ENCODE measurements at regions not wholly inside any gene's neighbourhood (a gene's known extent, or its start where the extent isn't known, plus 50 kb on each side); places are given as distances from the start of the nearest gene placed in this dataset.

- no peaks in the 10 kb centered on the region for H3K9me2 ChIP-seq (replicated peaks; ENCODE audit: low read depth, low read length)
- no peak for TF ChIP-seq EZH2phosphoT487 (IDR thresholded peaks at IDR 0.05; ENCODE audit: borderline replicate concordance)
- TF ChIP-seq, protein P1, sequence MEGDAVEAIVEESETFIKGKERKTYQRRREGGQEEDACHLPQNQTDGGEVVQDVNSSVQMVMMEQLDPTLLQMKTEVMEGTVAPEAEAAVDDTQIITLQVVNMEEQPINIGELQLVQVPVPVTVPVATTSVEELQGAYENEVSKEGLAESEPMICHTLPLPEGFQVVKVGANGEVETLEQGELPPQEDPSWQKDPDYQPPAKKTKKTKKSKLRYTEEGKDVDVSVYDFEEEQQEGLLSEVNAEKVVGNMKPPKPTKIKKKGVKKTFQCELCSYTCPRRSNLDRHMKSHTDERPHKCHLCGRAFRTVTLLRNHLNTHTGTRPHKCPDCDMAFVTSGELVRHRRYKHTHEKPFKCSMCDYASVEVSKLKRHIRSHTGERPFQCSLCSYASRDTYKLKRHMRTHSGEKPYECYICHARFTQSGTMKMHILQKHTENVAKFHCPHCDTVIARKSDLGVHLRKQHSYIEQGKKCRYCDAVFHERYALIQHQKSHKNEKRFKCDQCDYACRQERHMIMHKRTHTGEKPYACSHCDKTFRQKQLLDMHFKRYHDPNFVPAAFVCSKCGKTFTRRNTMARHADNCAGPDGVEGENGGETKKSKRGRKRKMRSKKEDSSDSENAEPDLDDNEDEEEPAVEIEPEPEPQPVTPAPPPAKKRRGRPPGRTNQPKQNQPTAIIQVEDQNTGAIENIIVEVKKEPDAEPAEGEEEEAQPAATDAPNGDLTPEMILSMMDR (conservative IDR thresholded peaks at IDR 0.05; ENCODE audit: low read length): no peak
- H3K36me3 ChIP-seq (ENCODE audit: insufficient read depth, low read length): no peaks in the 10 kb centered on the region
- H3K4me2 ChIP-seq (ENCODE audit: low read depth, low read length, poor library complexity, severe bottlenecking): no peak overlapping the region
- no peaks in the 10 kb centered on the region for H3K4me1 ChIP-seq (ENCODE audit: insufficient read depth, low read length, poor library complexity, severe bottlenecking)
- H2AFZ ChIP-seq (ENCODE audit: low read length): no peak overlapping the region
- H3F3A ChIP-seq (ENCODE audit: low read depth): no peaks in the 10 kb centered on the region
- H3K79me2 ChIP-seq (ENCODE audit: insufficient read depth, low read length): no peaks in the 10 kb centered on the region
- no peak overlapping the region for H3K9ac ChIP-seq (ENCODE audit: low read depth, low read length, poor library complexity, severe bottlenecking)
- no peak overlapping the region for H3K4me3 ChIP-seq (ENCODE audit: low read length, poor library complexity, severe bottlenecking)
- H4K20me1 ChIP-seq (ENCODE audit: insufficient read depth, low read length, poor library complexity, severe bottlenecking): no peaks in the 10 kb centered on the region
- no peaks in the 10 kb centered on the region for H3K9me3 ChIP-seq (ENCODE audit: insufficient read depth, low read depth, low read length)
- no peaks in the 10 kb centered on the region for H3K27me3 ChIP-seq (ENCODE audit: insufficient read depth, low read length, poor library complexity, severe bottlenecking)
These were observed 79.7 kb upstream of the ZNF722 start for GRCh38 chr7:63918986-63919385.

GRCh38 chr7:63925262-63925625 is 73.4 kb upstream of the ZNF722 start:
- no peaks in the 10 kb centered on the region for H3K4me1 ChIP-seq (ENCODE audit: insufficient read depth, low read length, poor library complexity, severe bottlenecking)
- H4K20me1 ChIP-seq (ENCODE audit: insufficient read depth, low read length, poor library complexity, severe bottlenecking): no peaks in the 10 kb centered on the region
- peak overlapping the region; percentile 68 for H3K9ac ChIP-seq (ENCODE audit: low read depth, low read length, poor library complexity, severe bottlenecking)
- TF ChIP-seq EZH2phosphoT487 (IDR thresholded peaks at IDR 0.05; ENCODE audit: borderline replicate concordance): no peak
- TF ChIP-seq, protein P1 (conservative IDR thresholded peaks at IDR 0.05; ENCODE audit: low read length): no peak
- no peaks in the 10 kb centered on the region for H3K9me2 ChIP-seq (replicated peaks; ENCODE audit: low read depth, low read length)
- peak overlapping the region; percentile 58 for H3K4me2 ChIP-seq (ENCODE audit: low read depth, low read length, poor library complexity, severe bottlenecking)
- H3F3A ChIP-seq (ENCODE audit: low read depth): no peaks in the 10 kb centered on the region
- no peaks in the 10 kb centered on the region for H3K36me3 ChIP-seq (ENCODE audit: insufficient read depth, low read length)
- no peaks in the 10 kb centered on the region for H3K79me2 ChIP-seq (ENCODE audit: insufficient read depth, low read length)
- H3K9me3 ChIP-seq (ENCODE audit: insufficient read depth, low read depth, low read length): no peaks in the 10 kb centered on the region; the same call in 1 of the 2 replicates
- no peaks in the 10 kb centered on the region for H3K27me3 ChIP-seq (ENCODE audit: insufficient read depth, low read length, poor library complexity, severe bottlenecking)
- H2AFZ ChIP-seq (ENCODE audit: low read length): 0 out of 2 replicates have a peak overlapping the region, but pooled peaks have one; percentile 73
- H3K4me3 ChIP-seq (ENCODE audit: low read length, poor library complexity, severe bottlenecking): peak overlapping the region; percentile 72

DNA sequence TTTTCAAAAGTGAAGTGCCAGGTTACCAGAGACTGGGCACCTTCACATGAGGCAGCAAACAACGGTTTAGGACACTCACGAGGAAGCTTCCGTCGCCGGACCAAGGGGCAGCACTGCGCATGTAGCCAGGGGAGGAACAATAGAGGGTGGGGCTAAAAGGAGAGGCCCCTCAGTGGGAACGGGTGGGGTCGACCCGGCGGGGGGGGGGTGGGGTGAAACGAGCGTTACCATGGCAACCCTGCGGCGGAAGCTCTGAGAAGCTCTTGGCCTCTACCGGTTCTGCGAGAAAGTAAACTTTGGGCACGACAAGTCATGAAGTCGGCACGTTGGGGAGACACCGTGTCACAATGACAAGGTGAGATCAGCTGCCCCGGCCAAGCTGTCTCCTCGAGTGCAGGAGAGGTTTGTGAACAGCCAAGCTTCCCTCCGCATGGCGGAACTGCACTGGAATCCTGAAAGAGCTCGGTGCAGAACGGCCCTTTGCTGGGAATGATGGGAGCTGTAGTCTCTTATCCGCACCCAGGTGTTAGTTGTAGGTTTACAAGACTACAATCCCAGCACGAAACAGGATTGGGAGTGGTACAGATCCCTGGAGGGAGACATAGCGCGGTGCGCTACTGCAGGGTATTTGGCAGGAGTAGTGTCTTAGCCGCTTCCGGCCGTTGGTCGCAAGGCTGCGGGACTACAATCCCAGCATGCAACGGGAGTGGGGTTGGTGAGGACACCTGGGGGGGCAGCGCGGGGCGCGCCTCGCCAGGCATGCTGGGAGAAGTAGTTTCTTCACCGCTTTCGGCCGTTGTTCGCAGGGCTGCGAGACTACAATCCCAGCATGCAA is 72.8 kb upstream of the ZNF722 start:
- no peaks in the 10 kb centered on the region for H3K27me3 ChIP-seq (ENCODE audit: insufficient read depth, low read length, poor library complexity, severe bottlenecking)
- no peaks in the 10 kb centered on the region for H3F3A ChIP-seq (ENCODE audit: low read depth)
- H3K36me3 ChIP-seq (ENCODE audit: insufficient read depth, low read length): no peaks in the 10 kb centered on the region
- H3K4me1 ChIP-seq (ENCODE audit: insufficient read depth, low read length, poor library complexity, severe bottlenecking): no peaks in the 10 kb centered on the region
- no peaks in the 10 kb centered on the region for H3K9me2 ChIP-seq (replicated peaks; ENCODE audit: low read depth, low read length)
- H3K79me2 ChIP-seq (ENCODE audit: insufficient read depth, low read length): no peaks in the 10 kb centered on the region
- H3K9ac ChIP-seq (ENCODE audit: low read depth, low read length, poor library complexity, severe bottlenecking): peak overlapping the region; percentile 68
- H4K20me1 ChIP-seq (ENCODE audit: insufficient read depth, low read length, poor library complexity, severe bottlenecking): no peaks in the 10 kb centered on the region
- H3K4me2 ChIP-seq (ENCODE audit: low read depth, low read length, poor library complexity, severe bottlenecking): peak overlapping the region; percentile 58
- H2AFZ ChIP-seq (ENCODE audit: low read length): peak overlapping the region; percentile 86
- peak overlapping the region; percentile 72 for H3K4me3 ChIP-seq (ENCODE audit: low read length, poor library complexity, severe bottlenecking)
- no peaks in the 10 kb centered on the region; the same call in 1 of the 2 replicates for H3K9me3 ChIP-seq (ENCODE audit: insufficient read depth, low read depth, low read length)
- TF ChIP-seq, protein P1 (conservative IDR thresholded peaks at IDR 0.05; ENCODE audit: low read length): no peak
- TF ChIP-seq EZH2phosphoT487 (IDR thresholded peaks at IDR 0.05; ENCODE audit: borderline replicate concordance): no peak

Data from Loucy (cell line).